DMS153 (cell line): ENCODE measurements at regions not wholly inside any gene's neighbourhood (a gene's known extent, or its start where the extent isn't known, plus 50 kb on each side); places are given as distances from the start of the nearest gene placed in this dataset.
A peak's percentile ranks its signal among the peaks of the same experiment; 100 is the strongest.
"Not testable (repeated sequence)": the region's sequence is repeated elsewhere in the genome, so short reads cannot be mapped to it uniquely, and the experiment has no call there.

Experiments
- DNase-seq: peaks from one replicate; lab custom pipeline; 2025; lab: John Stamatoyannopoulos, UW

DNA sequence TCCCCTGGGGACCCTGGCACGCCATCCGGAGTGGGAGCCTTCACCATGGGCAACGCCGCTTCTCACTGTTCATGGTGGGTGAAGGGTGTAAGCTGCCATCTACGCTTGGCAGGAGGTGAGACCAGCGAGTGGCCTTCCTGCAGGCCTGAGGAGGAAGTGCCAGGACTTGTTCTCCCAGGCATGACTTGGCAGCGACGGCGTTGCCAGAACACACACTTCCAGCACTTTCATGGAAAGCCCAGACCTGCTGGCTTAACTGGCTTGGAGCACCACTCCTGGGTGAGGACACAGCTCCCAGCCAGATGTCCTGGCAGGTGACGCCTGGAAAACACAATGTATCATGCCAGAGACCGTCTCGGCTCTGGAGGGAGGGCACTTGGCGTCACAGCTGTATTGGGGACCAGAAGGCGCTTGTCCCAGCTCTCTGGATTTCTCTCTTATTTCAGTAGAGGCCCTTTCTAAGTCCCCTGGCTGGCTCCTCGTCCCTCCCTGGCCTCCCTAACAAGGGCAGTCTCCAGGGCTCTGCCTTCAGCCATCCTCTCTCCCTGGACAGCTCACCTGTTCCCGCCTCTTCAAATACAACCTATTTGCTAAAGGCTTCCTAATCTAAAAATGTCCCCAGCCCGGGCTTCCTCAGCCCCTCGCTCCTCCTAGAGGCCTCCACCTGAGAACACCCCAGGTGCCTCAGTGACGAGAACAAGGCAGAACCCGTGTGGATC, 188.3 kb downstream of the OLFM1 start:
- DNase-seq, result no peak

DNA sequence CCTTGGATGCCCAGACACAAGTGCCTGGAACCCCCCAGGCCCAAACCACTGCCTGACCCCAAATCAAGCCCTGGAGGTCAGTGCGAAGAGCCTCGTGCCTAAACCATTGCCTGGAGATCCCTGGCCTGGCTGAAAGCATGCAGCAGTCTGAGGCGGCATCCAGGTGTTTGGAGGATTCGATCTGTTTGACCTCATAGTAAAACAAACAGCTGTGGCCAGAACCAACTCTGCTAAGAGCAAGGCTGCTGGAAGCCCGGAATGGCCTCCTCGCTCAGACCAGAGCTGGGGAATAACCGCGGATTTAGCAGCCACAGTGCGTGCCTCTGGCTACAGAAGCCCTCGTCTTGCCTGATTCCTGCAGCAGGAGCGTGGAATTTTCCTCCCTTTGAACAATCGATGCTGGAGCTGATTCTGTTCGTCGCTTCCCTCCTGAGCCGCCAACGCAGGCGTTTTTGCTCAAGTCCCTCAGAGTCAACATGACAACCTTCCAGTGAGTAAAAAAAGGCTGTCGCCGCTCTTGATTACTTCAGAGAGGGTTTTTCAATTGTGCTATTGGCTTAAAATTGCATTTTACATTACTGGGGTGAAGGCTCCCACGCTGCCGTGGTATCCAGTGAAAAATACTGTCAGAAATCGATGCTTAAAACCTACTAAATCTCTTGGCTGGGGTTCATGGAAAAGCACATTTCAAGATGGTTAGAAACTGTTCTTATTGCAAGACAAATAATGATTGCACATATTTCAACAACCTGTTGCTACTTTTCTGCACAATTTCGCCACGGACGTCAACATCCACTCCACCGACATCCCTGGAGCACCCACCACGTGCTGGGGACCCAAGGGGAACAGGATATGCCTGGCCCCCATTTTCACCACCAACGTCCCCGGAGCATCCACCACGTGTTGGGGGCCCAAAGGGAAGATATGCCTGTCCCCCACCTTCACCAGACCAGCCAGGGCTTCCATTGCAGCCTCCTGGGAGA, 190.0 kb downstream of the OLFM1 start:
- DNase-seq, result no peak

DNA sequence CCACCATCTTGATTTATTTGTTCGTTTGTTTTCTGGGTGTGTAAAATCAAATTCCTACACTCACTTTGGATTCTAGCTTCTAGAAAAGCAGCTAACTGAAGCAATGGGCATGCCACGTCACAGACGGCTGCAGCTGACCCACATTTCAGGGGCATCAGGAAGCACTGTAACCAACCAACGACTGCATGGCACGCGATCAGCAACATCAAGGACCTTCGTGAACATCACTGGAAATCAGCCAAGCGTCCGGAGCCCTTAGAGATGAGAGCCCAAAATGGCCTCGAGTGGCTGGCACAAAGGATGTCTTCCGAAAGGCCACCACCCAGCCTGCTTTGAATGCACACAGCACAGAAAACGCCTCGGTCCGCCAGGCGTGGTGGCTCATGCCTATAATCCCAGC, 191.1 kb downstream of the OLFM1 start:
- peak; percentile 34 for DNase-seq

GRCh38 chr9:135279385-135279784, 191.9 kb downstream of the OLFM1 start:
- DNase-seq, result no peak

GRCh38 chr9:135279834-135280393, 192.4 kb downstream of the OLFM1 start:
- DNase-seq, result no peak

- no peak for DNase-seq
Measured at GRCh38 chr9:135280666-135281065, 193.2 kb downstream of the OLFM1 start.

DNA sequence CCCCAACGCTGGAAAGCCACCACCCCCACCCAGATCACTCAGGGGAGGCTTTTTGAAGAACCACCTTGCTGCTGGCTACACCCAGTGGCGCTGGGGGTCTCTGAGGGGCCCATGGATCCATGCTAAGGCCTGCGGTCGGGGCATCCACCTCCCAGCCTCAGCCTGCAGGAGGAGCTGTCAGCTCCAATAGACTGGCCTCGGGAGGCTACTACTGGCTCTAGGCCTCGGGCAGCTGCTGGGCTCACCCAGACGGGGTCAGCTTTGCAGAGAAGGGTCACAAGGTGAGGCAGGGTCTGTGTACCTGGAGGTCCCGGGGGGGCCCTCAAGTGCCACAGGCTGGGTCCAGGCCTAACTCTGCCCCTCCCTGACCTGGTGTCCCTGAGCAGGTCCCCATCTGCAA, 193.7 kb downstream of the OLFM1 start:
- DNase-seq, result no peak

- peak; percentile 88 for DNase-seq
Measured at GRCh38 chr9:135281791-135282737, 194.6 kb downstream of the OLFM1 start.

DNA sequence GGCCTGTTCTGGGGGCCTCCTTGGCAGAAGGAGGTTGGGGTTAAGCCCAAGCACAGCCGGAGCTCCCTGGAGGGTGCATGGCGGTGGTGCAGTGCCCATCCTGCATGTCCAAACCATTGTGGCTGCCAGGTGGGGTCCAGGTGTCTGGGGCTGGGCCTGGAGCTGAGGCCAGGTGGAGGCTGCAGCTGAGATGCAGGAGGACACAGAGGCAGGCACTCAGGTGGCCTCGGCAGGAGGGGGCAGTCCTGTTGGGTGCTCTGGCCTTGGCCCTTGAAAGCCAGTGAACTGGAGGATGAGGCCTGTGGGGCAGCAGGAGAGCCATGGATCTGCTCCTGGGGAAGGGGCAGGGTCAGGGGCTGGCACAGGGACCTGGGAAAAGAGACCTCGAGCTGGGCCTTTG, 195.3 kb downstream of the OLFM1 start:
- DNase-seq, result no peak

DNA sequence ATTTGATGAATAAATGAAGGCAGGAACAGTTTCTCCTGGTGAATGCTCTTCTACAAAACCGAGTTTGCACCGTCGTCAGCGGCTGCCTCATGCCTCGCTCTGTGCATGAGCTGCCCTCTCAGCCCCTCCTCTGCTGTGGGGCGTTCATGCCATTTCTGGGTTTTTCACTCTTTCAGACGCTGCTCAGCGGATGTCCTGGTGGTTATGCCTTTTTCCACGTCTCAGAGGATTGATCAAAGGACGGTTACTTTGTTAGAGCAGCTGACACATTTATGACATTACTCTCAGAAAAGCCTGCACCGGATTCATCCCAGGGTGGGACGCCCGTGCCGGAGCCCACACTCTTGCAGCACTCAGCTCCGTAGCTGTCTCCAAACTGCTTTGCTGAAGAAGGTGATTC, 195.9 kb upstream of the PPP1R26 start:
- no peak for DNase-seq

GRCh38 chr9:135284386-135285134, 195.0 kb upstream of the PPP1R26 start:
- no peak for DNase-seq

GRCh38 chr9:135286187-135286925, 193.2 kb upstream of the PPP1R26 start:
- DNase-seq, result not testable (repeated sequence)

DNA sequence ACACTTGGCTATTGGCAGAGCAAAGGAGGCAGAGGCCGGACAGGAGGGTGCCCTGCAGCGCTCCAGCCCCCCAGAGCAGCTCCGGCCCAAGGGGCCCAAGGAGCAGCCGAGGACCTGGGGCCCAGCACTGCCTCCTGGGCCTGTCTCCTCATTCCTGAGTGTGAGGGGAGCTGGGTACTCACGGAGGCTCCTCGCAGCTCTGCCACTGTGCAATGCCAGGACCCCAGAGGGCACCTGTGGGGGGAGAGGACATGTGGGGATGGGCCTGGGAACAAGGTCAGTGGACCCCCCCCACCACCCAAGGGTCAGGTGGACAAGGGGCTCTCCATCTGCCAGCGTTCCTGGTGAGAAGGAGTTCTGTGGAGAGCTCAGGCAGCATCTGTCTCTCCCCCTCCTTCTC, 192.6 kb upstream of the PPP1R26 start:
- DNase-seq, result no peak

GRCh38 chr9:135287627-135288026, 192.0 kb upstream of the PPP1R26 start:
- DNase-seq, result no peak

DNA sequence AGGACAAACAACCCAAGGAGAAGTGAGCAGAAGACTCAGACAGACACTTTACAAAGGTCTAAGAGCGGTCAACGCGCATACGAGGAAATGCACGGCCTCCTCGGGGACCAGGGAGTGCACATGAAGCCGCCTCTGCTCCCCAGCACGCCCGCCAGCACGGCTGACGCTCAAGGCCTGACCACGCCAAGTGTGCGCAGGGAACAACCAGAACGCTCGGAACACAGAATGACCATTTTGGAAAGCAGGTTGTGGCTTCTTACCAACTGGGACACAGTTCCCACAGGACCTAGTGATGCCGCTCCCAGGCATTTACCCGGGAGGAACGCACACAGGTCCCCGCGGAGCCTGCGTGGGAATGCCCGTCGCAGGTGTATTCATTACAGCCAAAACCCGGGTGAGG, 191.5 kb upstream of the PPP1R26 start:
- no peak for DNase-seq

DNA sequence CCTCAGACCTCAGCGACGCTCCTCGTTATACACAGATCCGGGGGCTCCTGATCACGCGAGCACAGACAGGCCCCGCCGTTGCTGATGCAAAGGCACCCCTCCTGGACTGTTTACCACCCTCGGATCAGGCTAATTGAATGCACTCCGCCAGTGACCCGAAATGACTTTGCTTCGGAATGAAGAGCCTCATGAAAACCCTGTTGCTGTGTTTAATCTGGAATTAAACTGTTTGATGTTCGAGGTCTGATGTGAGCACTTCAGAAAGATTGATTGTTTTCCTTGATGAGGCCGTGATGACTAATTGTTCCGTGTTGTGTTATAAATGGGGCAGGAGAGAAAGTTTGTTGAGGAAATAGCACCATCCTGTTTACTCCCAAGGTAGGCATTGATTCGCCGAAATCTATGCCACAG, 190.5 kb upstream of the PPP1R26 start:
- DNase-seq, result no peak

- DNase-seq, result no peak
Measured at GRCh38 chr9:135290086-135290485, 189.5 kb upstream of the PPP1R26 start.

DNA sequence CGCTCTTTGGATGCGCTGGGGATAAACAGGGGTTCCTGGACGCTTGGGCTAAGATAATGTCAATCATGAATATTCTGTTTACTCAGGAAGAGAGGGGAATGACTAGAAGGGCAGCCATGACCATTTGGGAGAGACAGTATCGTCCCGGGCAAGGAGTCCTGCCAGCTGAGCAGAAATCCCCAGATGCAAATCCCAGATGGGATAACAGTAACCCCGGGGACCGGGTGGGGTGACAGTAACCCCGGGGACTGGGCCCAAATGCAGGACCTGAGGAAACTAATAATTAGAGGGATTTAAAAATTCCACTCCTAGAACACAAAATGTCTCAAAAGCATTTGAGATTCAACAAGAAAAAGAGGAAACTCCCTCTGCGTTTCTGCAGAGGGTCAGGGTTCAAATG, 189.0 kb upstream of the PPP1R26 start:
- no peak for DNase-seq

GRCh38 chr9:135291165-135291564, 188.4 kb upstream of the PPP1R26 start:
- no peak for DNase-seq

DNA sequence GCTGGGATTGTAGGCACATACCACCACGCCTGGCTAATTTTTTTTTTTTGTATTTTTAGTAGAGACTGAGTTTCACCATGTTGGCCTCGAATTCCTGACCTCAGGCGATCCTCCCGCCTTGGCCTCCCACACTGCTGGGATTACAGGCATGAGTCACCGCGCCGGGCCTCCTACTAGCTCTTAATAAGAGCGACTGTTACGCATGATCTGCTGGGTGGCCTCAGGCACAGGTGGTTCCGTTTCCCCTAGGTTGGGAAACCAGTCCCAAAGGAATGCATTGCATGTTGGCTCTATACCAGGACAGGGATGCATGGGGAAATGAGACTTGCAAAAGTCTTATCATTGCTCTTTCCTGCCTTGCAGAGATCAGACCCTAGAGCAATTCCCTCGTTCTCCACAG, 184.7 kb upstream of the PPP1R26 start:
- DNase-seq, result no peak
